Neural progenitor cell (in vitro differentiated cells): ENCODE measurements at regions not wholly inside any gene's neighbourhood (a gene's known extent, or its start where the extent isn't known, plus 50 kb on each side); places are given as distances from the start of the nearest gene placed in this dataset.

Source experiments
- CTCF ChIP-seq: fragments of 200-600 bp; sonication (generic); IDR thresholded peaks from 2 replicates; pipeline ENCODE4 v1.5.1; 2017; ENCODE audit warnings: antibody characterized with exemption, mild to moderate bottlenecking
- EZH2 ChIP-seq: fragments of 200-600 bp; sonication (generic); IDR thresholded peaks from 2 replicates; pipeline ENCODE4 v1.6.1; 2017; ENCODE audit warnings: antibody characterized with exemption, mild to moderate bottlenecking, moderate library complexity
- EZH2phosphoT487 ChIP-seq: fragments of 200-600 bp; sonication (generic); IDR thresholded peaks from 2 replicates; pipeline ENCODE4 v1.6.1; 2017; ENCODE audit warnings: antibody characterized with exemption

GRCh38 chr2:138306626-138307025, 194.9 kb upstream of the SPOPL start:
- TF ChIP-seq CTCF = no peak
- TF ChIP-seq EZH2phosphoT487 = no peak
- no peak for TF ChIP-seq EZH2
